T-helper 17 cell (primary cell): ENCODE measurements at regions not wholly inside any gene's neighbourhood (a gene's known extent, or its start where the extent isn't known, plus 50 kb on each side); places are given as distances from the start of the nearest gene placed in this dataset.

Experiments used
- ATAC-seq: fragments of 150-1000 bp; cut with Tn5 transposase; 2 replicates; pipeline ENCODE4 v1.10.0; 2021; ENCODE audit warnings: mild to moderate bottlenecking, moderate library complexity
- DNase-seq, 3 donors: peaks; one replicate each; pipeline versions ENCODE4 v3.0.0 to v3.0.0-alpha.2; 2020 to 2021
- H3K9me3 ChIP-seq: one replicate; pipeline ENCODE4 v1.7.0; 2013; ENCODE audit warnings: low read length, mild to moderate bottlenecking; ENCODE audit not compliant: control insufficient read depth, poor library complexity, severe bottlenecking
- H3K27ac Mint-ChIP-seq: one replicate; pipeline ENCODE4 v1.8.0; 2022; ENCODE audit warnings: mild to moderate bottlenecking, moderate library complexity, mixed read lengths
- H3K27me3 Mint-ChIP-seq: one replicate; pipeline ENCODE4 v1.8.0; 2022; ENCODE audit warnings: mixed read lengths
- H3K36me3 Mint-ChIP-seq: one replicate; pipeline ENCODE4 v1.8.0; 2022; ENCODE audit warnings: low read depth, mixed read lengths
- H3K4me1 Mint-ChIP-seq: one replicate; pipeline ENCODE4 v1.8.0; 2022; ENCODE audit warnings: mild to moderate bottlenecking, mixed read lengths
- H3K4me3 Mint-ChIP-seq: one replicate; pipeline ENCODE4 v1.8.0; 2022; ENCODE audit warnings: mild to moderate bottlenecking, moderate library complexity, mixed read lengths

- H3K9me3 ChIP-seq, result no peaks in the 10 kb centered on the region
- ATAC-seq (no peak), DNase-seq (no peak)
- Mint-ChIP-seq H3K4me3 (no peak overlapping the region), H3K27ac (no peak overlapping the region), H3K36me3 (no peaks in the 10 kb centered on the region), H3K4me1 (no peaks in the 10 kb centered on the region), H3K27me3 (peaks cover 11% of the 10 kb centered on the region)
Measured at GRCh38 chr3:124107104-124107890, 115.4 kb upstream of the ROPN1 start.

GRCh38 chr3:124108446-124108845 lies 116.5 kb upstream of the ROPN1 start:
- H3K27ac Mint-ChIP-seq, result no peak overlapping the region
- H3K27me3 Mint-ChIP-seq, result peaks cover 7% of the 10 kb centered on the region
- H3K4me3 Mint-ChIP-seq, result no peak overlapping the region
- no peaks in the 10 kb centered on the region for H3K4me1 Mint-ChIP-seq
- DNase-seq (no peak), ATAC-seq (no peak)
- H3K9me3 ChIP-seq, result no peaks in the 10 kb centered on the region
- H3K36me3 Mint-ChIP-seq, result no peaks in the 10 kb centered on the region

- ATAC-seq, result no peak
- no peak overlapping the region for H3K4me3 Mint-ChIP-seq
- H3K27ac Mint-ChIP-seq, result no peak overlapping the region
Measured at GRCh38 chr3:124113485-124113884, 121.6 kb upstream of the ROPN1 start.

GRCh38 chr3:124115279-124115678 lies 123.4 kb upstream of the ROPN1 start:
- no peak for ATAC-seq

More at GRCh38 chr3:124113485-124113884, 121.6 kb upstream of the ROPN1 start:
- H3K9me3 ChIP-seq, result no peaks in the 10 kb centered on the region
- DNase-seq, result no peak
- Mint-ChIP-seq H3K4me1 (no peaks in the 10 kb centered on the region), H3K36me3 (no peaks in the 10 kb centered on the region), H3K27me3 (peaks cover 15% of the 10 kb centered on the region)

GRCh38 chr3:124115956-124116355 lies 124.0 kb upstream of the ROPN1 start:
- DNase-seq, result no peak
- no peak for ATAC-seq

More at GRCh38 chr3:124115279-124115678, 123.4 kb upstream of the ROPN1 start:
- Mint-ChIP-seq H3K27me3 (peaks cover 30% of the 10 kb centered on the region), H3K36me3 (no peaks in the 10 kb centered on the region), H3K4me1 (no peaks in the 10 kb centered on the region), H3K27ac (no peak overlapping the region), H3K4me3 (no peak overlapping the region)
- H3K9me3 ChIP-seq, result no peaks in the 10 kb centered on the region
- DNase-seq, result no peak

GRCh38 chr3:124116906-124117305 lies 125.0 kb upstream of the ROPN1 start:
- no peaks in the 10 kb centered on the region for H3K9me3 ChIP-seq
- DNase-seq (no peak), ATAC-seq (no peak)
- Mint-ChIP-seq H3K4me1 (no peaks in the 10 kb centered on the region), H3K27me3 (peaks cover 32% of the 10 kb centered on the region), H3K4me3 (no peak overlapping the region), H3K27ac (no peak overlapping the region), H3K36me3 (no peaks in the 10 kb centered on the region)

More at GRCh38 chr3:124115956-124116355, 124.0 kb upstream of the ROPN1 start:
- H3K27ac Mint-ChIP-seq, result no peak overlapping the region
- H3K4me3 Mint-ChIP-seq, result no peak overlapping the region
- no peaks in the 10 kb centered on the region for H3K9me3 ChIP-seq
- peaks cover 31% of the 10 kb centered on the region for H3K27me3 Mint-ChIP-seq
- H3K36me3 Mint-ChIP-seq, result no peaks in the 10 kb centered on the region
- H3K4me1 Mint-ChIP-seq, result no peaks in the 10 kb centered on the region

GRCh38 chr3:124117486-124117885 lies 125.6 kb upstream of the ROPN1 start:
- ATAC-seq (no peak), DNase-seq (no peak)
- Mint-ChIP-seq H3K36me3 (no peaks in the 10 kb centered on the region), H3K4me1 (no peaks in the 10 kb centered on the region), H3K4me3 (no peak overlapping the region), H3K27me3 (peaks cover 32% of the 10 kb centered on the region), H3K27ac (no peak overlapping the region)
- H3K9me3 ChIP-seq, result no peaks in the 10 kb centered on the region

DNA sequence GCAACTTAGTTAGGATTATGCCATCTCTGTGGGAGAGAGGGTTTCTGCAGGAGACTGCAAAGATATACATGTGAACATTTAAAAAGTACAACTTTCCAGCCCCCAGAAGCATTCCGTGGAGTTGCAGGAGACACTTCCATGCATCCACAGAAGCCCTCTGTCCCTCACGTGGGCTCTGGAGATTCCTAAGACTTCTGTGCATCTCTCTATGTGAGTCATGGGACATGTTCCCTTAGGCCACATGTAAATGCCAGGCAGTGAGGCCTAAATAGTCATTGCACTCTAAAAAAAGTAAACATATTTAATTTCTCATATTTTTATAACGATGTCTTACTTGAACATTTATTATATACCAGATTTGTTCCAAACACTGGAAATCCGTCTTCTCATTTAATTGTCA lies 126.5 kb upstream of the ROPN1 start:
- Mint-ChIP-seq H3K27ac (no peak overlapping the region), H3K4me1 (no peaks in the 10 kb centered on the region), H3K27me3 (peaks cover 38% of the 10 kb centered on the region), H3K4me3 (no peak overlapping the region), H3K36me3 (no peaks in the 10 kb centered on the region)
- H3K9me3 ChIP-seq, result no peaks in the 10 kb centered on the region
- ATAC-seq, result no peak
- DNase-seq, result no peak

DNA sequence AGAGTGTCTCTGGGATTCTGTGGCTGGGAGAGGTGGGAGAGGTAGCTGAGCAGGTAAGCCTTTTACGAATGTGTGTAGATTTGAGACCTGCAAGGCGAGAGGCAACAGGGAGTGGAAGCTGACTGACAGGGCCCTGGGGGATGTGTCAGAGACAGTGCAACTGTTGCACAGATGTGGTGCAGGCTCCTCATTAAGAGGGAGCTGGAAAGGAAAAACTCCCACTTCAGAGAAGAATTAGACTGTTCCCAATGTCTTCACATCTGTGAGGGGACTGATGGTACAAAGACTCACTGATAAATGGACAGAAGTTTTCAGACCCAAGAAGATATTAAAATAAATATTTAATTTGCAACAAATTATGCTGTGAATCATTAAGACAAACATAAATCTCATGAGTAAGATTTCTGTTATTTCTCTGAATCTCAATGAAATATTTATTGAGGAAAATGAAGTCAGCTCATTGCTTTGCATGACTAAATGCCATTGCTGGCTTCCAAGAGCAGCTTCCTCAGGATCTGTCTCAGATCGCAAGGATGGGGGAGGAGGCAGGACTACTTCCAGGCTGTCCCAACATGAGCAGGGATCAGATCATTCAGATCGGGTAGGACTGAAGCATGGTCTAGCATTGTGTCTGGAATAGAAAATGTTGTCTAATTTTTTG lies 127.3 kb upstream of the ROPN1 start:
- DNase-seq, result no peak
- no peaks in the 10 kb centered on the region for H3K9me3 ChIP-seq
- no peak for ATAC-seq
- Mint-ChIP-seq H3K36me3 (no peaks in the 10 kb centered on the region), H3K4me1 (no peaks in the 10 kb centered on the region), H3K27ac (no peak overlapping the region), H3K4me3 (no peak overlapping the region), H3K27me3 (peaks cover 35% of the 10 kb centered on the region)

- Mint-ChIP-seq H3K27me3 (peaks cover 35% of the 10 kb centered on the region), H3K4me1 (no peaks in the 10 kb centered on the region), H3K27ac (no peak overlapping the region), H3K4me3 (no peak overlapping the region), H3K36me3 (no peaks in the 10 kb centered on the region)
- DNase-seq (no peak), ATAC-seq (no peak)
- H3K9me3 ChIP-seq, result no peaks in the 10 kb centered on the region
Measured at GRCh38 chr3:124121379-124122312, 129.7 kb upstream of the ROPN1 start.

GRCh38 chr3:124125315-124125714 lies 133.4 kb upstream of the ROPN1 start:
- Mint-ChIP-seq H3K27me3 (peaks cover 34% of the 10 kb centered on the region), H3K27ac (no peak overlapping the region), H3K36me3 (no peaks in the 10 kb centered on the region), H3K4me1 (no peaks in the 10 kb centered on the region), H3K4me3 (no peak overlapping the region)
- ATAC-seq, result no peak
- no peak for DNase-seq
- no peaks in the 10 kb centered on the region for H3K9me3 ChIP-seq

DNA sequence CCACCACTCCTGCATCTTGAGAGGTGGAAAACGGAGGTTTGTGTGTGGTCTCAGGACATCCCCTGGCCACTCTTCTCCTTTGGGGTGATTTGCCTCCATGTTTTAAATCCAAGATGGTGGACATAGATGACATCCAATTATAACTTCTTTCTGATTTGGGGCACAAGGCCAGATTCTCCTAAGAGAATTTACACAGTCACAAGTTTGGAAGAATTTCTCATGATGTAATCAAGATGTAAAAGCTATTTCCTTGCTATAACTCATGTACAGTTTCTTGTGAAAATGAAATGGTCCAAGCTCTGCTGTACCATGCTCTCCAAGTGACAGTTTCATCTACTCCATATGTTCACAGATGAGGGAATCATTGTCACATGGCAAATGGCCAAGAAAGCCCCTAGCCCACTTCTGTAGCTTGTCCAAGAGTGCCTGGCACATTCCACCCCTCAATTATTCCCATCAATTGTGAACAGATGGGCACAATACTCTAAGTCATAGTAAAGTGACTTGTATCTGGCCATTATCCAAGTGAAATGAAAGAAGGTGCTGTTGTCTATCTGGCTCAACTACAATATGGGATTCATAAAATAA lies 134.6 kb upstream of the ROPN1 start:
- H3K27me3 Mint-ChIP-seq, result peaks cover 41% of the 10 kb centered on the region
- H3K4me1 Mint-ChIP-seq, result no peaks in the 10 kb centered on the region
- no peak overlapping the region for H3K27ac Mint-ChIP-seq
- no peaks in the 10 kb centered on the region for H3K9me3 ChIP-seq
- ATAC-seq (no peak), DNase-seq (no peak)
- no peaks in the 10 kb centered on the region for H3K36me3 Mint-ChIP-seq
- H3K4me3 Mint-ChIP-seq, result no peak overlapping the region

- H3K27ac Mint-ChIP-seq, result no peak overlapping the region
- DNase-seq (no peak), ATAC-seq (no peak)
- H3K9me3 ChIP-seq, result no peaks in the 10 kb centered on the region
- no peaks in the 10 kb centered on the region for H3K36me3 Mint-ChIP-seq
- peaks cover 49% of the 10 kb centered on the region for H3K27me3 Mint-ChIP-seq
- no peak overlapping the region for H3K4me3 Mint-ChIP-seq
- no peaks in the 10 kb centered on the region for H3K4me1 Mint-ChIP-seq
Measured at GRCh38 chr3:124131158-124131557, 139.2 kb upstream of the ROPN1 start.
